HepG2 (cell line): ENCODE measurements at regions not wholly inside any gene's neighbourhood (a gene's known extent, or its start where the extent isn't known, plus 50 kb on each side); places are given as distances from the start of the nearest gene placed in this dataset.

Experiments
- ATAC-seq: fragments of 200-7000 bp; cut with Tn5 transposase; 3 replicates; pipeline ENCODE4 v1.9.1; 2020; ENCODE audit warnings: mild to moderate bottlenecking, moderate library complexity
- BruUV-seq: library from RNA; stranded (reverse); fragments of 400-500 nt; replicated peaks from 2 replicates; lab custom pipeline; 2021; lab: Mats Ljungman, UMichigan
- CTCF ChIA-PET: fragments of 300-600 bp; formaldehyde crosslinking; extraction: SDS; loops from one replicate; lab custom pipeline; 2021; ENCODE audit warnings: low total read pairs, inconsistent platforms, low intra/inter-chr PET ratio; lab: Yijun Ruan, JAX
- POLR2A ChIA-PET: fragments of 350-600 bp; sonication (Branson Sonifier 250); formaldehyde crosslinking; loops from one replicate; lab custom pipeline; 2020; ENCODE audit warnings: antibody characterized with exemption, inconsistent platforms; lab: Yijun Ruan, JAX
- DNase-seq: peaks from one replicate; pipeline ENCODE4 v3.0.0-alpha.2; 2015; ENCODE audit warnings: low spot score
- FAIRE-seq: peaks from 3 replicates; lab custom pipeline; 2011; peaks lifted over from hg19 to GRCh38; lab: Jason Lieb, UNC
- H2AFZ ChIP-seq: one replicate; pipeline ENCODE4 v1.6.1; 2011; ENCODE audit warnings: low read length, inconsistent platforms
- H3K27ac ChIP-seq: fragments of 300-600 bp; 3 replicates; pipeline ENCODE4 v1.8.0; 2011; ENCODE audit warnings: mixed run types, mild to moderate bottlenecking, mixed read lengths, low read length, inconsistent platforms; ENCODE audit not compliant: insufficient read depth; ENCODE audit errors: extremely low read length
- H3K27me3 ChIP-seq, 2 experiments: fragments of 200-600 bp in 1 of 2; 2 replicates in 1 of 2; 3 replicates in 1 of 2; pipeline versions ENCODE4 v1.6.0 to v1.8.0; 2011; ENCODE audit warnings: low read length in 2 of 2, mild to moderate bottlenecking in 2 of 2, moderate library complexity in 2 of 2, inconsistent platforms in 1 of 2; ENCODE audit not compliant: insufficient read depth in 2 of 2, control insufficient read depth in 1 of 2
- H3K36me3 ChIP-seq, 2 experiments: fragments of 200-600 bp in 1 of 2; replicated peaks in 1 of 2; 2 replicates in 1 of 2; 3 replicates in 1 of 2; pipeline versions ENCODE4 v1.5.1 to v1.8.0; 2011; ENCODE audit warnings: low read length in 2 of 2, inconsistent platforms in 1 of 2; ENCODE audit not compliant: insufficient read depth in 2 of 2, control insufficient read depth in 1 of 2
- H3K4me1 ChIP-seq: 2 replicates; pipeline ENCODE4 v1.5.1; 2012; ENCODE audit warnings: low read length, inconsistent platforms; ENCODE audit not compliant: insufficient read depth
- H3K4me2 ChIP-seq: 2 replicates; pipeline ENCODE4 v1.6.0; 2011; ENCODE audit warnings: low read depth, low read length, inconsistent platforms
- H3K4me3 ChIP-seq, 3 experiments: fragments of 200-600 bp in 1 of 3; sonication (generic), shearing (Covaris generic) in 1 of 3; replicated peaks in 1 of 3; 2 replicates each; pipeline ENCODE4 v1.5.1; 2011 to 2016; ENCODE audit warnings: low read length in 3 of 3, inconsistent platforms in 2 of 3, low read depth in 2 of 3, mild to moderate bottlenecking in 2 of 3, control low read depth in 1 of 3, mixed read lengths in 1 of 3; ENCODE audit not compliant: insufficient read depth in 1 of 3
- H3K79me2 ChIP-seq: one replicate; pipeline ENCODE4 v1.6.1; 2011; ENCODE audit warnings: low read length, inconsistent platforms; ENCODE audit not compliant: insufficient read depth
- H3K9ac ChIP-seq: 2 replicates; pipeline ENCODE4 v1.6.0; 2011; ENCODE audit warnings: mild to moderate bottlenecking, low read depth, low read length, inconsistent platforms; ENCODE audit not compliant: insufficient read depth
- H3K9me3 ChIP-seq: 2 replicates; pipeline ENCODE4 v1.5.1; 2012; ENCODE audit warnings: mild to moderate bottlenecking, low read length
- H4K20me1 ChIP-seq: 2 replicates; pipeline ENCODE4 v1.6.0; 2011; ENCODE audit warnings: inconsistent platforms, mild to moderate bottlenecking, low read length, moderate library complexity; ENCODE audit not compliant: insufficient read depth
- GLI4 ChIP-seq: sonication (generic); formaldehyde crosslinking; IDR thresholded peaks from 2 replicates; pipeline ENCODE4 v1.5.1; 2020; ENCODE audit warnings: missing genetic modification reagents, mild to moderate bottlenecking, moderate library complexity, borderline replicate concordance
- MAFF ChIP-seq: IDR thresholded peaks from 2 replicates; pipeline ENCODE4 v1.6.1; 2011; ENCODE audit warnings: low read depth, low read length, improper control_type of control experiment
- MAFK ChIP-seq, 2 experiments: IDR thresholded peaks in 1 of 2; conservative IDR thresholded peaks in 1 of 2; 2 replicates each; pipeline ENCODE4 v1.6.1; 2011; ENCODE audit warnings: improper control_type of control experiment in 2 of 2, low read length in 2 of 2
- RBAK ChIP-seq: sonication (generic); formaldehyde crosslinking; IDR thresholded peaks from 2 replicates; pipeline ENCODE4 v1.5.1; 2020; ENCODE audit warnings: mild to moderate bottlenecking, missing genetic modification reagents
- RXRA ChIP-seq: sonication (generic); formaldehyde crosslinking; IDR thresholded peaks from 2 replicates; pipeline ENCODE4 v1.5.1; 2020; ENCODE audit warnings: missing genetic modification reagents
- THAP11 ChIP-seq: IDR thresholded peaks from 2 replicates; pipeline ENCODE4 v1.6.1; 2016; ENCODE audit warnings: missing biosample characterization, missing genetic modification reagents
- ZC3H13 ChIP-seq: sonication (generic); formaldehyde crosslinking; IDR thresholded peaks from 2 replicates; pipeline ENCODE4 v1.8.1; 2023; ENCODE audit warnings: mild to moderate bottlenecking, missing genetic modification reagents, moderate library complexity
- ZNF143 ChIP-seq: sonication (generic); formaldehyde crosslinking; IDR thresholded peaks from 2 replicates; pipeline ENCODE4 v1.4.0; 2020; ENCODE audit warnings: missing genetic modification reagents
- WGBS: methylation state at CpG from one replicate; pipeline ENCODE4 v1.1.6; 2017; ENCODE audit warnings: low lambda C conversion rate; 5-methylcytosine and 5-hydroxymethylcytosine counted together
- in situ Hi-C: cut with HindIII; loops from 2 replicates; pipeline ENCODE4 v1.10.0; 2017; ENCODE audit warnings: low pct_unique_long_range_greater_than_20kb; ENCODE audit not compliant: extremely low pct_ligation_motif_present
- intact Hi-C: fragments of 100-400 bp; cut with micrococcal nuclease; formaldehyde crosslinking; loops from one replicate; pipeline ENCODE4 v1.10.0; 2022; ENCODE audit not compliant: unreplicated experiment
- TF ChIP-seq, protein P1 (sequence below): sonication (generic); formaldehyde crosslinking; IDR thresholded peaks from 2 replicates; pipeline ENCODE4 v1.4.0; 2020; ENCODE audit warnings: low read depth, missing genetic modification reagents
- TF ChIP-seq, protein P2 (sequence below): IDR thresholded peaks from 2 replicates; pipeline ENCODE4 v1.6.1; 2016

DNA sequence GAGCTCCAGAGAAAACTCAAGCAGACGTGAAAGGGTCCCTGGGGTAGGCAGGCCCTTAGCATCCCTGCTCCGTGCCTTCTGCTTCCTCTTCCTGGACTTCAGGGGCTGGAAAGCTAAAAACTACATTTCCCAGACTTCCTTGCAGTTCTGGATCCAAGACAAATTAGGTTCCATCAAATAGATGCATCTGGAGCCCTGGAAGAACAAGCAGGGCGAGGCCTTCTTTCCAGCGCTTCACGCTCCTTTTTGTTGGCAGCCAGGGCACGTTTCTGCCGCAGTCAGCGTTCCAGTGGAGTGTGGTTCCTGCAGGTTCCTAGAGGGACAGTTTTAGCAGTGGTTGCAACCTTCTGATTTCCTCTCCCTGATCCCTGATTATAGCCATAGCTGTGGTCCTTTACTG lies 53.6 kb upstream of the MSX1 start:
- FAIRE-seq (no peak), ATAC-seq (no peak), DNase-seq (no peak)
- in situ Hi-C loops (no loop called here), intact Hi-C loops (no loop called here)
- TF ChIP-seq MAFF = peak; percentile 51; the same call in 1 of the 2 replicates
- peak; percentile 77 for TF ChIP-seq ZNF143 (CRISPR knock-in tag)
- peak; percentile 88 for TF ChIP-seq THAP11 (CRISPR knock-in tag)
- peak; percentile 50 to 81; a peak in 3 of 4 replicates for TF ChIP-seq MAFK (conservative IDR thresholded peaks at IDR 0.05 in 1 of 2, IDR thresholded peaks at IDR 0.05 in 1 of 2; ENCODE audit: low read length in 2 of 2)
- TF ChIP-seq, protein P1, sequence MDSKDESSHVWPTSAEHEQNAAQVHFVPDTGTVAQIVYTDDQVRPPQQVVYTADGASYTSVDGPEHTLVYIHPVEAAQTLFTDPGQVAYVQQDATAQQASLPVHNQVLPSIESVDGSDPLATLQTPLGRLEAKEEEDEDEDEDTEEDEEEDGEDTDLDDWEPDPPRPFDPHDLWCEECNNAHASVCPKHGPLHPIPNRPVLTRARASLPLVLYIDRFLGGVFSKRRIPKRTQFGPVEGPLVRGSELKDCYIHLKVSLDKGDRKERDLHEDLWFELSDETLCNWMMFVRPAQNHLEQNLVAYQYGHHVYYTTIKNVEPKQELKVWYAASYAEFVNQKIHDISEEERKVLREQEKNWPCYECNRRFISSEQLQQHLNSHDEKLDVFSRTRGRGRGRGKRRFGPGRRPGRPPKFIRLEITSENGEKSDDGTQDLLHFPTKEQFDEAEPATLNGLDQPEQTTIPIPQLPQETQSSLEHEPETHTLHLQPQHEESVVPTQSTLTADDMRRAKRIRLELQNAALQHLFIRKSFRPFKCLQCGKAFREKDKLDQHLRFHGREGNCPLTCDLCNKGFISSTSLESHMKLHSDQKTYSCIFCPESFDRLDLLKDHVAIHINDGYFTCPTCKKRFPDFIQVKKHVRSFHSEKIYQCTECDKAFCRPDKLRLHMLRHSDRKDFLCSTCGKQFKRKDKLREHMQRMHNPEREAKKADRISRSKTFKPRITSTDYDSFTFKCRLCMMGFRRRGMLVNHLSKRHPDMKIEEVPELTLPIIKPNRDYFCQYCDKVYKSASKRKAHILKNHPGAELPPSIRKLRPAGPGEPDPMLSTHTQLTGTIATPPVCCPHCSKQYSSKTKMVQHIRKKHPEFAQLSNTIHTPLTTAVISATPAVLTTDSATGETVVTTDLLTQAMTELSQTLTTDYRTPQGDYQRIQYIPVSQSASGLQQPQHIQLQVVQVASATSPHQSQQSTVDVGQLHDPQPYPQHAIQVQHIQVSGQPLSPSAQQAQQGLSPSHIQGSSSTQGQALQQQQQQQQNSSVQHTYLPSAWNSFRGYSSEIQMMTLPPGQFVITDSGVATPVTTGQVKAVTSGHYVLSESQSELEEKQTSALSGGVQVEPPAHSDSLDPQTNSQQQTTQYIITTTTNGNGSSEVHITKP = no peak
- TF ChIP-seq ZC3H13 (CRISPR knock-in tag) = no peak
- TF ChIP-seq, protein P2, sequence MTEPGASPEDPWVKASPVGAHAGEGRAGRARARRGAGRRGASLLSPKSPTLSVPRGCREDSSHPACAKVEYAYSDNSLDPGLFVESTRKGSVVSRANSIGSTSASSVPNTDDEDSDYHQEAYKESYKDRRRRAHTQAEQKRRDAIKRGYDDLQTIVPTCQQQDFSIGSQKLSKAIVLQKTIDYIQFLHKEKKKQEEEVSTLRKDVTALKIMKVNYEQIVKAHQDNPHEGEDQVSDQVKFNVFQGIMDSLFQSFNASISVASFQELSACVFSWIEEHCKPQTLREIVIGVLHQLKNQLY = no peak
- no peak for TF ChIP-seq RXRA
- no peak for TF ChIP-seq GLI4 (CRISPR knock-in tag)
- TF ChIP-seq RBAK (CRISPR knock-in tag) = no peak
- Histone ChIP-seq H4K20me1 (no peaks in the 10 kb centered on the region), H3K27me3 (no peaks in the 10 kb centered on the region), H2AFZ (no peak overlapping the region), H3K4me2 (no peak overlapping the region), H3K36me3 (no peaks in the 10 kb centered on the region), H3K4me1 (peaks cover 19% of the 10 kb centered on the region), H3K4me3 (no peak overlapping the region), H3K79me2 (no peaks in the 10 kb centered on the region), H3K9me3 (no peaks in the 10 kb centered on the region), H3K9ac (no peak overlapping the region), H3K27ac (no peak overlapping the region)
- BruUV-seq = no TSS peak
- WGBS = 81% methylated on average over 8 of the region's 8 CpGs
- CTCF ChIA-PET = no interaction called here
- POLR2A ChIA-PET = no interaction called here
